Stimulated activated CD8-positive, alpha-beta memory T cell treated with anti-CD3 and anti-CD28 coated beads, Interleukin-2, amount 100 ng/mL, for 48 hours (primary cell): ENCODE measurements at regions not wholly inside any gene's neighbourhood (a gene's known extent, or its start where the extent isn't known, plus 50 kb on each side); places are given as distances from the start of the nearest gene placed in this dataset.
A peak's percentile ranks its signal among the peaks of the same experiment; 100 is the strongest.
"Not testable (repeated sequence)": the region's sequence is repeated elsewhere in the genome, so short reads cannot be mapped to it uniquely, and the experiment has no call there.

Experiments
- DNase-seq, 2 donors: peaks; one replicate each; pipeline ENCODE4 v3.0.0-alpha.2; 2020; ENCODE audit warnings: low read depth in 2 of 2

DNA sequence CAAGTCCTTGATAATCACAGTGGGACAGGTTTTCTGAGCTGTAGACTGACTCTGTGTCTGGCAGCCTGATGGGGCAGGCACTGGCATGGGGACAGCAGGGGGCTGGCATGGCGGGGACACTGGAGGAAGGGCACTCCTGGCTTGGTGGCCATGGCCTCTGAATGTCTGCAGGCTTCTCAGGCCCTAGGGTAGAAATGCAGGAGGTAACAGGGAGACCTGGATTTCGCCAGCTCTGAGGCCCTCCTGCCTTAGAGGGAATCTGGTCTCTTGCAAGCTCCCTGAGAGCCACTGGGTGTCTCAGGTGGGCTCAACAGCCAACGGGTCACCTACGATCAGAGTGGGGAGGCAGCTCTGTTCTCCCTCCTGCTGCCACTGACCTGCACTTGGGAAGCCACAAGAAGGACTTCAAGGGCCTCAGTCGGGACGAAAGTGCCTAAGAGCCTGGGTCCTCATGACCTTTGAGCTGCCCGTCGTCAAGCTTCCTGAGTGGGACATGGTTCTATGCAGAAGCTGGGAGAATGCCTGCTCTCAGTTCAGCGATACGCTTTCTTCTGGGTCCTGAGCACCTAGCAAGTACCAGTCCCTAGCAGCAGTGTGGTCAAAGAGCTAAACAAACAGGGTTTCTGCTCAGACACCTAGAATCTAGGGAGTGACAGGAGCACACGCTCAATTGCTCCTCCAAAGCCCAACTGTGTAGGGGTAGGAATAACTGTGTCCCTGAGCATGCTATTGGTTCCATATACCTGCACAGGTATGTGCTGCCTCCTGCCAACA, 569.0 kb downstream of the PTPRU start:
- DNase-seq = no peak

DNA sequence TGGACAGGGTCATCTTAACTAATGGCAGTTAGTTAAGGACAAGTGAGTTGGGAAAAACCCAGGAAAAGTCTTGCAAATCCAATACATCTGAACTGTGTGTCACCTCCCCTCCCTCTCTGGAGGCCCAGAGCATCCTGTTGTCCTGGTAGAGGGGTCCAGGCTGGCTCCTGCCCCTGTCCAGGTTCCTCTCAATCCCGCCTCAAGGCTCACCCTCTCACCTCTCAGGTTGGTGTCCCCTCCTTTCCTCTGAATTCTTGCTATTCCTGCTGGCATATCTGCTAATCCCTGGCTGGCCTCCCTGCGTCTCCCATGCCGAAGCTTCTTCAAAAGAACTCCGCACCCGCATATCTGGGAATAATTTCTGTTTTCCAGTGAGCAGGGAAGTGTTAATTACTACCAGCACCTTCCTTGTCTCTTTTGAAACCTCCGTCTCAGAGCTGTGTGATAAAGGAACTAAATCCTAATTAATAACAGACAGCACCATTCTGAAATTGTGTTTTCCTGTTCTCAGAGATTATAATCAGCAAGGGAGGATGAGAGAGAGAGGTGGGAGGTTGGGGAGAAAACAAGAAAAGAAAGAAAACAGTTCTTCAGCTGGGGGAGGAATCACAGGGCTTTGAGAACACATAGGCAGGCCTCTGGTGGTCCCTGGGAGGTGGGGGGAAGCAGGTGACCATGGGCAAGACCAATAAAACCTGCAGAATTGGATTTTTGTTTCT, 568.0 kb downstream of the PTPRU start:
- DNase-seq = no peak

DNA sequence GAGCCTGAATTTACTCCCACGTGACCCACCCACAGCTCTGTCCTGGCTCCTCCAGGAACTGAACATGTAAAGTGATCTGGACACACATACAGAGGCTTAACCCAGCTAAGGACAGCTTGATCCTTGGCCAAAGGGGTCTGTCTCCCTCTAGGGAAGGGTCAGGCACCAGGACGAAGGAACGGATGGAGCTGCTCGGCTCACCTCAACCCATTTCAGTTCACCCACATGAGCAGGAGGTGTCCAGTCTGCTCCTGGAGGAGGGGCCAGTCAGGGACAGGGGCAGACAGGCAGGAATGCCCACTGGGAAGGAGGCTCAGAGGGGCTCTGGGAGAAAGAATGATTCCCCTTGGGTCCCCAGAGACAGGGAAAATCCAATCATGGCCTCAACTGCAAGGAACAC, 567.2 kb downstream of the PTPRU start:
- DNase-seq = no peak

DNA sequence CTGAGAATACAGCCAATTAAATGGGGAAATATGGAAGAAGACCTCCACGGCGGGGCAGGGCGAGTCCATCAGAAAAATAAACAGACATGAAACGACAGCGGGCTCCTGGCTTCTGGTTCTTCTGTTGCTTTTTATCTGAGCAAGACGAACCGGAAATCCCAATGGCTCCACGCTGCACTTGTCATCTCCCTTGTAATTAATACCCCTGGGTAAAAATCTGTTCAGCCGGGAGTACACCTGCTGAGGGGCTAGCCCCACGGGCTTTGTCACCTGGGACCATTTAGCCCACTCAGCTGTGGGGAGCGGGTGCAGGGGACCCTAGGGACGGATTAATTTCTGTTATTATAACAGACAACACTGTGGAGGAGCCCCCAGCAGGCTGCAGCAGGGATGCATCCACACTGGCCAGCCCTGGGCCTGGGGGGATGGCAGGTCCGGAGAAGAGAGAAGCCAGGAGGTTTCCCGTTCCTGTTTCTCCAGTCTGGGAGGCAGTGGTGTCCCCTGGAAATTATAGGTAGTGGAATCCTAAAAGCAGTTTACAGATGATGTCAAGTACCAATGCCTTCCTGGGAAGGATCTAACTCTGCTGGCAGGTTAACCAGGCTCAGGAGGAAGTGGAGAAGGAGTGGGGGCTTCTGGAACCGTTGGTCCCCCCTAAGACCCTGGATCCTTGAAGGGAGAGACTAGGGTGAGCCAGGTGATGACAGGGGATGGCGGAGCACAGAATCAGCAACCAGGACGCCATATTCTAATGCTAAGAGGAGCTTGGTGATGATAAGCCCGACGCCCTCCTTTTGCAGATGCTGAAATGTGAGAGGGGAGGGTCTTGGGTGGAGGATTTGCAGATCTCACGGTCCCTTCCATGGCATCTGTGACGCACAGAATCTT, 566.1 kb downstream of the PTPRU start:
- DNase-seq = no peak

DNA sequence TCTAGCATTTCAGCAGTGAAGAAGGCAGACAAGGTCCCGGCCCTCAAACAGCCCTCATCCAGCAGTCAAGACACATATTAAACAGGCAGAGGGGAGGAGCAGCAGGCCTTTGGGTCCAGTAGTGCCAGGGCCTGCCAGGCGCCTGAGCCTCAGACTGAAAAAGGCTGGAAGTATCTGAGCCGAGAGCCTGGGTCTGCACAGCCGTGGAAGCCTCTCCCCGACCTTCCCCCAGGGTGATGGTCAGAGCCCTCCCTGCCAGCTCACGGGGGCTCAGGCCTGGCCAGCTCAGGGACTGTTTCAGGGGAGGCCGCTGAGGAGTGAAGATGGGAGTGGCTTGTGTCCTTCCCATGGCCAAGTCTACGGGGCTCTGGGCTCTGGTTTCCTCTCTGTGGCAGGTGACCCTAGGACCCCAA, 565.2 kb downstream of the PTPRU start:
- DNase-seq = no peak

DNA sequence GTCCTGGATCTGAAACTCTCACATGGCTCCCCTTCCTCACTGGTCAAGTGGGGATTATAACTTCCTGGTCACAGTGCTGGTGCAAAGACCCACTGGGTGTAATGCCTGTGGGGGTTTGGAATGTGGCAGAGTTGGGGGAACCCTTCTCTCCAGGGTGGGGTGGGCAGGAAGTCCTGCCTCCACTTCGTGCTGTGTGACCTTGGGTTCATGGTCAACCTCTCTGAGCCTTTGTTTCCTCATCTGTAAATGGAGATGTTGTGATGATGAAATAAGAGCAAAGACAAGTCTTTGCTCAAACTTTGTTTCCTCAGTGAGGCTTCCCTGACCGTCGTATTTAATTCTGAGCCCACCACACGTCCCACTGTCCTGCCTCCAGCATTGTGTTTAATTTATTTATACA, 564.7 kb downstream of the PTPRU start:
- DNase-seq = no peak

DNA sequence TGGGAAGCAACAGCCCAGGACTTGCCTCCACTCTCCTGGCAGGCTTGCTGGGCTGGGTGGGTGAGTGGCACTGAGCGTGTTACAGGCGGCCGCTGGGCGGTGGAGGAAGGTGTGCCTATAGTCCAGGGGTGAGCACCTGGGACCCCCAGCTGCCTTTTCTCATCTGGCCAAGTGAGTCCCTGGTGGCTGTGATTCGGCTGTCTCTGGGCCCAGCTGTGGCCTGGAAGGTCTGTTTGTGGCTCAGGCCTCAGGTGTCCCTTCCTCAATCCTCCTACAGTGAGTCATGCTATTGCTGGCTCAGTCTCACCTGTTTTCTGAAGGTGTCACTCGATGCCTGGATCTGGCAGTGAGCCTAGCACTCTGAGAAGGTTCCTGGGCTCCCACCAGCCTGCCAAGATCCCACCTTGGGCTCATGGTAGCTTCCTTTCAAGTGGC, 564.2 kb downstream of the PTPRU start:
- DNase-seq = no peak

DNA sequence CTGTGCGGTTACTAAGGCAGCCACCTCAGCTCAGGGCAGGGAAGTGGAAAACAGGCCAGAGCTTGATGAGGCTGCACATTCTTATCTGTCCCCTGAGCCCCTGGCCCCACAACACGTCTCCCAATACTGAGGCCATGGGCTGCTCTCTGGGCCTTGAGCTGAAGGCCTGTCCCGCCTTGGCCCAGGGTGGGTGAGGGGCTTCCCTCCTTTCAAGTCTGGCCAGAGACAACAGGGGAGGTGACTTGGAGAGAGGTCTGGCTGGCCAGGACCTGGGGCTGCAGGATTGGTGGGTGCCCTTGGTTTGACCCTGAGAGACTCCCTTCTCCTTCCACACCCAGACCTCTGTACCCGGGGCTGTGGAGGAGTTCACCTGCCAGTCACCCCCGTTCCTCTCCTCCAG, 563.8 kb downstream of the PTPRU start:
- DNase-seq = no peak

DNA sequence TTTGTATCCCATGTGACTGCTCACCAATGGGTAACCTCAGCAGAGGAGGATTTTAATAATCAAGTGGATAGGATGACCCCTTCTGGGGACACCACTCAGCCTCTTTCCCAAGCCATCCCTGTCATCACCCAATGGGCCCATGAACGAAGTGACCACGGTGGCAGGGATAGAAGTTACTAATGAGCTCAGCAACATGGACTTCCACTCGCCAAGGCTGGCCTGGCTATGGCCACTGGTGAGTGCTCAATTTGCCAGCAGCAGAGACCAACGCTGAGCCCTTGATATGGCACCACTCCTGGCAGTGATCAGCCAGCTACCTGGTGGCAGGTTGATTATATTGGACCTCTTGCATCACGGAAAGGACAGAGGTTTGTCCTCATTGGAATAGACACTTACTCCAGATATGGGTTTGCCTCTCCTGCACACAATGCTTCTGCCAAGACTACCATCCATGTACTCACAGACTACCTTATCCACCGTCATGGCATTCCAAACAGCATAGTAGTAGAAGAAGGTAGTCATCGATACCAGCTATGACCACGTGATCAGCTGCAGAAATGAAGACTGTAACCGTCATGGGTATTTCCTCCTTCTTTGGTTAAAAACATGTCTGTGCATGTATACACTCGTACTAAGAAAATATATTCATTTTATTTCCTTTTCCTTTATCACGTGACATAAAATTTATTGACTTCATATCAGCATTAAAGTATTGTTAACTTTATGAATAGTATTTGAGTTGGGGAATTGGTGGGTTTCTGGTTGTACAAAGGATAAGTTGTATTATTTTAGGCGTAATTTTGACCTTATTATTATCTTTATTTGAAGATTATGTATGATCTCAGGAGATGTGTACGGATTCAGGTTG, 562.6 kb downstream of the PTPRU start:
- DNase-seq = no peak

DNA sequence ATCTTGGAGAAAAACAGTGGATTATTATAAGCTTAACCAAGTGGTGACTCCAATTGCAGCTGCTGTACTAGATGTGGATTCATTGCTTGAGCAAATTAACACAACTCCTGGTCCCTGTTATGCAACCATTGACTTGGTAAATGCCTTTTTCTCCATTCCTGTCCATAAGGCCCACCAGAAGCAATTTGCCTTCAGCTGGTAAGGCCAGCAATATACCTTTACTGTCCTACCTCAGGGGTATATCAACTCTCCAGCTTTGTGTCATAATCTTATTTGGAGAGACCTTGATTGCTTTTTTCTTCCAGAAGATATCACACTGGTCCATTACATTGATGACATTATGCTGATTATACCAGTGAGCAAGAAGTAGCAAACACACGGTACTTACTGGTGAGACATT, 560.8 kb downstream of the PTPRU start:
- DNase-seq = not testable (repeated sequence)

DNA sequence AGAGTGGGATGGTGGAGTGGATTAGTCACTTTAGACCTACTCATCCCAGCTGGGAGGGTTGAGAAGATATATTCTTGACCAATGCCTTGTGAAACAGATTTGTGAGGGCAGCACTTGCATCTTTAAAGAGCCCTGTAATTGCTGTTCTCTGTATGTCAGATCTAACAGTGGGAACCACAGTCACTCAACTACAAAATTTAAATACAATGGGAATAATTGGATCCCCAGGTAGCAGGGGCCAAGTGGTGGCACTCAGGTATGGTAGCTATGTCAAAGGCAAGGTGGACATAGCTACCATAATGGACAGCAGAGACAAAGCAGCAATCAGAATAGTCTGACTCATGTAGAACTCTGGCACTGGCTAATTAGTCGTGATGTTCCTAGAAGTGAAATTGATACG, 559.6 kb downstream of the PTPRU start:
- not testable (repeated sequence) for DNase-seq

DNA sequence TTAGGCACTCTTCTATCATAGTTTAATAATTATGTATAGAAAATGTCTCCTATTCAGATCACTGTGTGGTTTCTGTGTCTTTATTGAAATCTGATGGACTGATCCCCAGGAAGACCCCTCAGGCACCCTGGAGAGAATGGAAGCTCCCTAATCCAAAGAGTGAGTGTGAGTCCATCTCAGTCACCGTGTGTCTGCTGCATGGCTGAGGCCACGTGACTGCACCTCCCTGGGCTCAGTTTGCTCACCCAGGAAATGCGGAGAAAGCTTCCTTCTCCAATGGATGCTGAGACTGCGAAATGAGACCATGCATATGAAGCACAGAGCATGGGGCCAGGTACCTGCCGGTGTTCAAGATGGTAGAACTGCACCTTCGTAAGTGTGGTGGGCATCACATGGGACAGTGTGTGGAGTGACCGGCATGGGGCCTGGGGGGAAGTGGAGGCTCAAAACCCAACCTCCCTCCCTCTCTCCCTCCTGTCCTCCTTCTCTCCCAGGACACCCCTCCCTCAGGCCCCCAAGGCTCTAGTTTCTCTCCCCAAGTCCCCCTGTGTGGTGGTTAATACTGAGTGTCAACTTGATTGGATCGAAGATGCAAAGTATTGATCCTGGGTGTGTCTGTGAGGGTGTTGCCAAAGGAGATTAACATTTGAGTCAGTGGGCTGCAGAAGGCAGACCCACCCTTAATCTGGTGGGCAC, 557.5 kb downstream of the PTPRU start:
- DNase-seq = no peak

DNA sequence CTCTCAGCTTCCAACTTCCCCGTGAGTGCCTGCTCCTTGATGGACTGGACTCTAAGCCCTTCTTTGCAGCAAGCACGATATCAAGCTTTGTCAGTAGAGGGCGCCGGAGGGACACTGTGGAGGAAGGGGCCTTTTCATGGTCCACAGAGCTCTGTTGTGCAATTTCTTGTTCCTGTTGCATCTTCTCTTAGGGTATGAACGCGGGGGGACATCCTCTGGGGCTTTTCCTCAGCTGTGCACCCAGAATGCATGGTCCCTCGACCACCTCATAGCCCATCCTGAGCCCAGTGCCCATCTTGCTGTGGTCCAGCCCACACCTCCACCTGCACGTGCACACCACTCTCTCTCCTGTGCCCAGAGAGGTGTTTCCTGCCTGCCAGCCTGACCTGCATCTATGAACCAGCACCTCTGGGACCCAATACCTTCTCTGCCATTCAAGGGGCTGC, 556.8 kb downstream of the PTPRU start:
- peak; percentile 55 to 72 for DNase-seq

DNA sequence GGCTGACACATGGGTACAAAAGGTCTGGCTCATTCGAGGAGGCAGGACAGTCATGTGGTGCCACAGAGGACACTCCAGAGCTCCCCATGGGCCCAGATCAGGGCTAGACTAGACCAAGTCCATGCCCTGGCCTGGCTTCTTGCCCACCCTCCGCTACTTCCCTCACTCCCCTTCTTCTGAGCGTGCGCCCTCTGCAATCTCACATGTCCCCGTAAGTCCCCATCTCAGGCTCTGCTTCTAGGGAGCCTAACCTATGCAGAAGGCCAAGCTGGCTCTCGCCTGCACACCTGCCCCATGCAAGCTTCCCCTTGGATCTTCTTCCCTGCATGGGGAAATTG, 553.6 kb downstream of the PTPRU start:
- no peak for DNase-seq

DNA sequence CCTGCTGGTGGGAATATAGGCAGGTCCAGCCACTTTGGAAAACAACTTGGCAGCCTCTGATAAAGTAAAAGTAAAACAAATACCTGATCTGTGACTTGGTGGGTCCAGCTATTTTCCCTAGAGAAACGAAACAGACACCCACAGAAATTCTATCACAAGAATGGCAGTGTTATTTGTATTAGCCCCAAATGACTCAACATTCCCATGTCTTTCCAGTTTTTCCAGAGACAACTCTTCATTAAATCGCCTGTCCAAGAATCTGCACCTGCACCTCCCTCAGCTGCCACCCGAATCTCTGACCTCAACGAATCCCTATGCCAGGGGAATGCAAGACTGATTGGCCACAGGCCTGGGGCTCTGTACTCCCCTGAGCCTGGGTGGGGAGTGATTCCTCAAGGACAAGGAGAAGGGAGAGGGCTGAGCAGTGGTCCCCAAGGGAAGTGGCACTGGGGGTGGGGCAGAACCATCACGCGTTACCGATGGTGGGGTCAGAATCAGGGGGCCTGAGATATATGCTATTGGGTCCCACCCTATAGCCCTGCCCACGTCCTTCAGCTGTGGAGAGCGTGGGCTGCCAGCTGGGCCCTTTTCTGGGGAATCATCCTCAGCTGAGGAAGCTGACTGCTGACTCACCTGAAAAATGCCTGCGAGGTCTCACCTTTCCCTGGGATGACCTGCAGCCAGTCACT, 553.0 kb downstream of the PTPRU start:
- no peak for DNase-seq

DNA sequence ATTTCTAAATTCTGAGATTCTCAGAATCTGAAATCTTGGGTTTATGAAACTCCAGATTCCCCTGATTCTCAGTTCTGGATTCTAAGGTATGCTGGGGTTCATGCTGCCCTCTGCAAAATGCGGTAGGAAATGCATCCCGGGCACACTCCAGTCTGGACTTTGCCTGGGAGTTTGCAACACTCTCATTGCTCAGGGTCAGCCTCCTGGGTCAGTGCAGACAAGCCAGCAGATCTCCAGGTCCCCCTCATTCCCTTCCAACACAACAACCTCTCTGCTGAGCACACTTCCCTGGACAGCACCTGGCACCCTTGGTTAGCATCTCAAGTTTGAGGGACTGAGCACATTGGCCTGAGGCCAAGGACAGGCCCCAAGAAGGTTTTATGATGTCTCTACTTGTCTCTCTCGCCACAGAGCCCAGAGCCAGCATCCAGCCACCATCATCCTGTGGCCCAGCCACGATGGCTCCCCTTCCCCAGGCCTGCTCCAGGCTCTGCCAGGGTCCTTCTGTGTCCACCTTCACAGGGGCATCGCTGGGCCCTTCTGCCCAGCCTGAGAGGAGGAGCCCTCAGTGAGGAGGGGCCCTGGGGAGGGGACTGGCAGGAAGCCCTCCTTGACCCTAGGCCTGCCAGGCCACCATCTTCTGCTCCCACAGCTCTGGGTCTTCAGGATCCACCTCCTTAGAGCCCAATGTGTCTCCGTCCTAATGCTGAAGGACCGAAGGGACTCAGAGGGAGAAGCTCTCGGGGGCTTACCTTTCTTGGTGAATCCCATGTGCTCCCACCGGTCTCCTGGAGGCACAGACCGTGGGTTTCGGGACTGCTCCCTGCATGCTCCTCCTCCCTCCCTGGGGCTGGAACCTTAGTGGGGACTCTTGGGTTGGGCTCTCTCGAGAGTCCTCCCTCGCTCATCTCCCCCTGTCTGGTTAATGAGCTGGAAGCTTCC, 550.7 kb downstream of the PTPRU start:
- DNase-seq = no peak

DNA sequence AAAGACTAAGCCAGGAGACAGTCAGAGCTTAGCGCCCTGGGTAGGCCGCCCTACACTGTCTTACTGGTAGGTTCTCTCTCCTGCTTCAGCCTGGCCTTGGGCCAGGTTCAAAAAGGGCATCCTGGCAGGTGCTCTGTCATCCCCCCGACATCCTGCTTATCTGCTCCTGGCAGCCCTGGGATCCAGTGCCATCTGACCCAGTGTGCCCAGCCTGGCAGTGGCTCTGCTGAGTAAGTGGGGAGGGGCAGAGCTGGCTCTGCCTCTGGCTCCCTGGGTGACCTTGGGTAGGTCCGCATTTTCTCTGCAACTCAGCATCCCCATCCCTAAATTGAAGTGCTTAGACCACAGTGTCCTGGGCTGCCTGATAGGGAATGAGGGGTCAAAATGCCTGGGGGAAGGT, 549.9 kb downstream of the PTPRU start:
- DNase-seq = no peak

DNA sequence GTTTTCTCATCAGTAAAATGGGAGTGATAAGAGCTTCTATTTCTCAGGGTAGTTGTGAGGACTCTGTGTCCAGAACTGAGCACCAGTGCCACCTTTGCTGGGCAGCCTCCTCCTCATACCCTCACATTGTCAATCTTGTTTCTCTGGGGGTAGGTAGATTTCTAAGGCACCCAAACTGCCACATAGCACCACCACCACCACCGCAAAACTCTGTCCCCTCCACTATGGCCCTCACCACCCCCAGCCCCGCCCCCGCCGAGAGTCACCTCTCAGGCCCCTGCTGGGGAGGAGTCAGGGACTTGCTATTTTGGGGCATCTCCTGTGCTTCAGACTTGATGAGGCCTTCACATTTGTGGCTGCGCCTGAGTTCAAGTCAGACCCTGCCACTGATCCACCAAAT, 549.2 kb downstream of the PTPRU start:
- no peak for DNase-seq

DNA sequence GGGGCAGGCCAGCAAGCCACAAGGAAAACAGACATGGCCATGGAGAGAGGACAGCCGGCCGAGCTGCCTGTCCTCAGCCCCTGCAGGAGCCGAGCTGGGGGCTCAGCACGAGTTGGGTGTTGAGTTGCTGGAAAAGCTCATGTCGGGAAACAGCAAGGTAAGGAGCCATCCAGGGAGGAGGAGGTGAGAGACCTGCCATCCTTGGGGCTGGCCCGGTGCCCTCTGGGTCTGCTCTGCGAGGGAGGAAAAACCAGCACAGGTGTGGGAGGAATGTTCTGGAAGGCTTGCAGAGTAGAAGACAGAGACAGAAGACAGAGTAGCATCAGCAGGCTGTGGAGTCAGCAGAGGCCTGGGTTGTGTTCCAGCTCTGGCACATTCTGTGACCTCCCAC, 548.8 kb downstream of the PTPRU start:
- DNase-seq = no peak
